OCI-LY7 (cell line): ENCODE measurements at regions not wholly inside any gene's neighbourhood (a gene's known extent, or its start where the extent isn't known, plus 50 kb on each side); places are given as distances from the start of the nearest gene placed in this dataset.
"Not testable (repeated sequence)": the region's sequence is repeated elsewhere in the genome, so short reads cannot be mapped to it uniquely, and the experiment has no call there.

Source experiments
- BruUV-seq: library from RNA; stranded (reverse); fragments of 400-500 nt; replicated peaks from 2 replicates; lab custom pipeline; 2021; lab: Mats Ljungman, UMichigan
- CTCF ChIA-PET: fragments of 300-600 bp; sonication (Branson Sonifier 250); formaldehyde crosslinking; loops from one replicate; lab custom pipeline; 2022; ENCODE audit warnings: antibody characterized with exemption; ENCODE audit not compliant: unreplicated experiment; lab: Charles Lee
- POLR2A ChIA-PET: fragments of 300-600 bp; sonication (Branson Sonifier 250); formaldehyde crosslinking; loops from one replicate; lab custom pipeline; 2022; ENCODE audit warnings: antibody characterized with exemption; lab: Charles Lee
- DNase-seq: peaks from one replicate; pipeline ENCODE4 v3.0.0-alpha.2; 2015; ENCODE audit warnings: low spot score
- H2AFZ ChIP-seq: fragments of 200-600 bp; sonication (generic), shearing (Covaris generic); 2 replicates; pipeline ENCODE4 v1.6.1; 2014; ENCODE audit warnings: mild to moderate bottlenecking, antibody characterized with exemption, low read length, moderate library complexity
- H3K27ac ChIP-seq: fragments of 200-600 bp; sonication (generic); 2 replicates; pipeline ENCODE4 v1.5.1; 2014; ENCODE audit warnings: mixed run types, low read depth, mild to moderate bottlenecking, moderate library complexity, low read length, inconsistent platforms; ENCODE audit not compliant: poor library complexity, severe bottlenecking
- H3K36me3 ChIP-seq: fragments of 200-600 bp; sonication (generic); 2 replicates; pipeline ENCODE4 v1.6.1; 2014; ENCODE audit warnings: mild to moderate bottlenecking, antibody characterized with exemption, low read length, moderate library complexity, mixed read lengths; ENCODE audit not compliant: insufficient read depth
- H3K4me1 ChIP-seq: fragments of 200-600 bp; sonication (generic); 2 replicates; pipeline ENCODE4 v1.5.1; 2014; ENCODE audit warnings: mild to moderate bottlenecking, low read length; ENCODE audit not compliant: insufficient read depth, poor library complexity, severe bottlenecking
- H3K4me2 ChIP-seq: fragments of 200-600 bp; sonication (generic); 2 replicates; pipeline ENCODE4 v1.6.1; 2014; ENCODE audit warnings: mild to moderate bottlenecking, low read length
- H3K4me3 ChIP-seq: fragments of 200-600 bp; sonication (generic); 2 replicates; pipeline ENCODE4 v1.5.1; 2014; ENCODE audit warnings: mild to moderate bottlenecking, low read depth, low read length; ENCODE audit not compliant: poor library complexity, severe bottlenecking
- H3K79me2 ChIP-seq: fragments of 200-600 bp; sonication (generic); 2 replicates; pipeline ENCODE4 v1.6.1; 2016; ENCODE audit warnings: low read depth, mild to moderate bottlenecking, low read length, moderate library complexity, mixed read lengths; ENCODE audit not compliant: insufficient read depth
- H3K9me2 ChIP-seq: fragments of 200-600 bp; sonication (generic); 2 replicates; pipeline ENCODE4 v1.6.1; 2016; ENCODE audit warnings: mild to moderate bottlenecking, low read length, mixed read lengths; ENCODE audit not compliant: insufficient read depth
- H3K9me3 ChIP-seq: fragments of 200-600 bp; sonication (generic); 2 replicates; pipeline ENCODE4 v1.6.1; 2014; ENCODE audit warnings: mild to moderate bottlenecking, mixed run types, low read length, mixed read lengths
- H4K20me1 ChIP-seq: fragments of 200-600 bp; sonication (generic); 2 replicates; pipeline ENCODE4 v1.6.1; 2014; ENCODE audit warnings: mild to moderate bottlenecking, antibody characterized with exemption, low read length, moderate library complexity, mixed read lengths; ENCODE audit not compliant: insufficient read depth
- EZH2phosphoT487 ChIP-seq: fragments of 200-600 bp; sonication (generic); IDR thresholded peaks from 2 replicates; pipeline ENCODE4 v1.6.1; 2018; ENCODE audit warnings: low read depth, borderline replicate concordance, mild to moderate bottlenecking, mixed run types, antibody characterized with exemption, low read length, moderate library complexity, mixed read lengths
- intact Hi-C: fragments of 100-400 bp; cut with micrococcal nuclease; formaldehyde crosslinking; loops from one replicate; pipeline ENCODE4 v1.10.0; 2022; ENCODE audit not compliant: unreplicated experiment
- TF ChIP-seq, protein P1 (sequence below): fragments of 200-600 bp; sonication (generic); conservative IDR thresholded peaks from 2 replicates; pipeline ENCODE4 v1.5.1; 2014; ENCODE audit warnings: mild to moderate bottlenecking, antibody characterized with exemption, low read length, moderate library complexity, mixed read lengths

GRCh38 chr16:85202631-85203461 lies 90.6 kb upstream of the CIBAR2 start:
- no peak overlapping the region for H2AFZ ChIP-seq
- no peaks in the 10 kb centered on the region for H3K9me2 ChIP-seq
- H3K4me2 ChIP-seq, result no peak overlapping the region
- no peak overlapping the region for H3K4me3 ChIP-seq
- H3K36me3 ChIP-seq, result no peaks in the 10 kb centered on the region
- intact Hi-C loops, result no loop called here
- H3K27ac ChIP-seq, result no peak overlapping the region
- no TSS peak for BruUV-seq
- peaks cover 4% of the 10 kb centered on the region for H3K4me1 ChIP-seq
- no peak for TF ChIP-seq EZH2phosphoT487
- TF ChIP-seq, protein P1, sequence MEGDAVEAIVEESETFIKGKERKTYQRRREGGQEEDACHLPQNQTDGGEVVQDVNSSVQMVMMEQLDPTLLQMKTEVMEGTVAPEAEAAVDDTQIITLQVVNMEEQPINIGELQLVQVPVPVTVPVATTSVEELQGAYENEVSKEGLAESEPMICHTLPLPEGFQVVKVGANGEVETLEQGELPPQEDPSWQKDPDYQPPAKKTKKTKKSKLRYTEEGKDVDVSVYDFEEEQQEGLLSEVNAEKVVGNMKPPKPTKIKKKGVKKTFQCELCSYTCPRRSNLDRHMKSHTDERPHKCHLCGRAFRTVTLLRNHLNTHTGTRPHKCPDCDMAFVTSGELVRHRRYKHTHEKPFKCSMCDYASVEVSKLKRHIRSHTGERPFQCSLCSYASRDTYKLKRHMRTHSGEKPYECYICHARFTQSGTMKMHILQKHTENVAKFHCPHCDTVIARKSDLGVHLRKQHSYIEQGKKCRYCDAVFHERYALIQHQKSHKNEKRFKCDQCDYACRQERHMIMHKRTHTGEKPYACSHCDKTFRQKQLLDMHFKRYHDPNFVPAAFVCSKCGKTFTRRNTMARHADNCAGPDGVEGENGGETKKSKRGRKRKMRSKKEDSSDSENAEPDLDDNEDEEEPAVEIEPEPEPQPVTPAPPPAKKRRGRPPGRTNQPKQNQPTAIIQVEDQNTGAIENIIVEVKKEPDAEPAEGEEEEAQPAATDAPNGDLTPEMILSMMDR, result no peak
- H4K20me1 ChIP-seq, result no peaks in the 10 kb centered on the region
- DNase-seq, result no peak
- CTCF ChIA-PET, result no interaction called here
- POLR2A ChIA-PET, result interaction anchor here (0.6 kb wide), 2 partner anchors 56 to 165 kb away, joined by 4 to 7 read pairs; no protein-coding TSS in a partner anchor
- H3K79me2 ChIP-seq, result no peaks in the 10 kb centered on the region
- no peaks in the 10 kb centered on the region for H3K9me3 ChIP-seq

GRCh38 chr16:85203462-85203813 lies 91.2 kb upstream of the CIBAR2 start:
- H3K4me1 ChIP-seq, result peaks cover 4% of the 10 kb centered on the region
- no peak overlapping the region for H2AFZ ChIP-seq
- no TSS peak for BruUV-seq
- no peak overlapping the region for H3K4me2 ChIP-seq
- no peak for TF ChIP-seq EZH2phosphoT487
- no peak overlapping the region for H3K27ac ChIP-seq
- H3K9me2 ChIP-seq, result no peaks in the 10 kb centered on the region
- H3K4me3 ChIP-seq, result no peak overlapping the region
- intact Hi-C loops, result no loop called here
- no peak for DNase-seq
- no peaks in the 10 kb centered on the region for H3K36me3 ChIP-seq
- CTCF ChIA-PET, result no interaction called here
- H4K20me1 ChIP-seq, result no peaks in the 10 kb centered on the region
- H3K9me3 ChIP-seq, result no peaks in the 10 kb centered on the region
- H3K79me2 ChIP-seq, result no peaks in the 10 kb centered on the region
- POLR2A ChIA-PET, result no interaction called here

DNA sequence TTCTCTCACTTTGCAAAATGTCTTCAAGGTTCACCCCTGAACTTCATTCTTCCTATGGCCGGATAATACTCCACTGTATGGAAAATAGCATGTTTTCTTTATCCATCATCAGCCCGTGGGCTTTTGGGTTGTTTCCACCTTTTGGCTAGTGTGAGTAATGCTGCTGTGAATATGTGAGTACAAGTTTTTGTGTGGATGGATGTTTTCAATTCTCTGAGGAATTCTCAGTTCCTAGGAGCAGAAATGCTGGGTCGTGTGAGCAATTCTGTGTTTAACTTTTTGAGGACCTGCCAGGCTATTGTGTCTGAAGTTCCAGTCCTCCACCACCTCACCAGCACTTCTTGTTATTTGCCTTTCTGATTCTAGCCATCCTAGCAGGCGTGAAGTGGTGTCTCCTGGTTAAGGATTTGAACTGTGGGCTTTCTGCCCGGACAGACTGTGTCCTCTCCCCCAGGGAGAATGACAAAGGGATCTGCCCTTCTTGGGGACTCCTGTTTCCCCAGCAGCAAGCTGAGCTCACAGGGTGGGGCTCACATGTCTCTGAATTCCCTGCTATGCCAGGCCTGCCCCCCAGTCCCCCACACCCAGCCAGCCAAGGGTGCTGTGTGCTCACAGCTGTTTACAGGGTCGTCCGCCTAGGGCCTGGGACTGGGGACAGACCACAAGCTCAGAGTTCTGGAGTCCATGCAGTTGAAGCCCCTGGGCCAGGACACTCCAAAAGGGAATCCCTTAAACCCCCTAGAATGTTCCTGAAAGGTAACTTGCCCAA lies 92.2 kb upstream of the CIBAR2 start:
- Histone ChIP-seq H3K9me3 (no peaks in the 10 kb centered on the region), H3K9me2 (no peaks in the 10 kb centered on the region), H2AFZ (no peak overlapping the region), H3K4me1 (peaks cover 4% of the 10 kb centered on the region), H3K36me3 (no peaks in the 10 kb centered on the region), H3K4me2 (no peak overlapping the region), H3K27ac (no peak overlapping the region), H3K79me2 (no peaks in the 10 kb centered on the region), H3K4me3 (no peak overlapping the region), H4K20me1 (no peaks in the 10 kb centered on the region)
- TF ChIP-seq, protein P1, result no peak
- no peak for TF ChIP-seq EZH2phosphoT487
- DNase-seq, result no peak
- ChIA-PET CTCF (no interaction called here), POLR2A (interaction anchor here (0.6 kb wide), 1 partner anchor 20 kb away, joined by 3 read pairs; no protein-coding TSS in a partner anchor)
- intact Hi-C loops, result no loop called here
- no TSS peak for BruUV-seq

- H3K9me2 ChIP-seq, H3K4me1 ChIP-seq, H3K4me2 ChIP-seq, CTCF ChIA-PET, H4K20me1 ChIP-seq, H3K36me3 ChIP-seq, DNase-seq, H3K79me2 ChIP-seq, H3K4me3 ChIP-seq, H3K27ac ChIP-seq, intact Hi-C loops, H3K9me3 ChIP-seq, BruUV-seq, H2AFZ ChIP-seq: not testable (repeated sequence)
- POLR2A ChIA-PET, result interaction anchor here (0.6 to 0.7 kb wide), 2 partner anchors 16 to 19 kb away, joined by 3 to 4 read pairs; no protein-coding TSS in a partner anchor
Measured at GRCh38 chr16:85205257-85205656, 93.0 kb upstream of the CIBAR2 start.
